ENCODE measurements at regions not wholly inside any gene's neighbourhood (a gene's known extent, or its start where the extent isn't known, plus 50 kb on each side); places are given as distances from the start of the nearest gene placed in this dataset.
A peak's percentile ranks its signal among the peaks of the same experiment; 100 is the strongest.
"Not testable (repeated sequence)": the region's sequence is repeated elsewhere in the genome, so short reads cannot be mapped to it uniquely, and the experiment has no call there.

DNA sequence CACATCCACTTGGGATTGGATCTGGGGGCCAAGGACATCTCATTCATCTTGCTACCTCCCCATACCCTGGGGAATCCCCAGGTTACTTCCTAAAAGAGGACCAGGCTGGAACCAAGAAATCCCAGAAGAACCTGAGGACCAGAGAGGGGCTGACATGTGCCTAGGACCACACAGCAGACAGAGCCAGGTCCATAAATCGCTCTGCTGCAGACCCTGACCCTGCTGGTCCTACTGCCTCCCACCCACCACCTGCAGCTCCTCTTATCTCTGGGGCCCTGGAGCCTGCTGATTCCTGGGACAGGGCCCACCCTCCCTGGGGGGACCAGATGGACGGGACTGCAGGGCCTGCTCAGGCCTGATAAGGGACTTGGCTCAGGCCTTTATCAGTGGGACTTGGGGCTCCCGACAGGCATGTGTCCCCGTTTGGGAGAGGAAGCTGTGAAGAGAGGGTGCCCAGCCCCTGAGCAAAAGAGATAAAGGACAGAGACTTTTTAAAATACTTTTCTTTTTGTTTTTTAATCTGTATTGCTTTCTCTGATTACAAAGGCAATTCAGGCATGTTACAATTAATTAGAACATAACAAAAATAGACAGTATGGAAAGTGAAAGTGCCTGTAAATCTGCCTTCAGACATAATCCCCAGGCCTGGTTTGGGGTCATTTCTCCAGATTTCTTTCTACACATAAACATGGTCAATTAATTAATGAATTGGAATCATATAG is 101.3 kb upstream of the LARP1 start:
- no peak for DNase-seq

DNA sequence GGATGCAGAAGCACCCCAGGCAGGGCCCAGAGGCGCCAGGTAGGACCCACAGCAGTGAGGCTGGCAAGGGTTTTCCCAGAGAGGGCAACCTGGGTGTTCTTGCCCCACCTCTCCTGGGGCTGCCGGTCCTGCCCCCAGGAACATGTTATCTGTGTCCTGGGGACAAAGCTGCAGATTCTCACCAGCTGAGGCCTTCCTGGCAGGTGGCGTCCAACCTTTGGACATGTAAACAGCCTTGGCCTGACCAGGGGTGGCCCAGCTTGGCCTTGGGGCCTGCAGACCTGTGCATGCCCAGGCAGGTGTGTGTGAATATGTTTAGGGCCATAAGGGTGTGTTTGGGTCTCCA is 101.8 kb upstream of the LARP1 start:
- DNase-seq, result no peak

DNA sequence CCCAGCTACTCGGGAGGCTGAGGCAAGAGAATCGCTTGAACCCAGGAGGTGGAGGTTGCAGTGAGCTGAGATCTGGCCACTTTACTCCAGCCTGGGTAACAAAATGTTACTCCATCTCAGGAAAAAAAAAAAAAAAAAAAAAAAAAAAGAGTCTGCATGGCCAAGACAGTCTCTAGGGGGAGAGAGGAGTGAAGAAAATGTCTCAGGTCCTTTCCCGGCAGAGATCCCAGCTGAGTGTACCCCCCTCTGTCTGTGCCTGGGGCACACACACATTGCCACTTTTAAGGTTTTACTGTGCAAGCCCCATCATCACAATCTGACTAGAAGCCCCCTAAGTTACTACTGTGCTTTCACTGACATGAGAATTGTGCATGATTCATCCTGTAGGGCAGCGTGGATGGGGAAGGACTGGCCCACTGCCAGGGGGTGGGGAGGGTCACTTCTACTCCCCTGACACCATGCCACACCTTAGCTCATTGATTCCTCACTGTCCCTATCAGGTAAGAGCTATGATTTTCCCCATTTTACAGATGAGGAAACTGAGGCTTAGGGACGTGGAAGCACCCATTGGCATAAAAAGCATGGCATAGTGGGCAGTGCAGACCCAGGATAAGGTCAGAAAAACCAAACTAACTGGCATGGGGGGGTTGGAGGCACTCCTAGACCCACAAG is 102.3 kb upstream of the LARP1 start:
- DNase-seq, result no peak

GRCh38 chr5:154651795-154652194 is 103.4 kb upstream of the LARP1 start:
- not testable (repeated sequence) for DNase-seq

- no peak for DNase-seq
Measured at GRCh38 chr5:154648706-154649105, 106.5 kb upstream of the LARP1 start.

- DNase-seq, result no peak
Measured at GRCh38 chr5:154648229-154648628, 106.9 kb upstream of the LARP1 start.

DNA sequence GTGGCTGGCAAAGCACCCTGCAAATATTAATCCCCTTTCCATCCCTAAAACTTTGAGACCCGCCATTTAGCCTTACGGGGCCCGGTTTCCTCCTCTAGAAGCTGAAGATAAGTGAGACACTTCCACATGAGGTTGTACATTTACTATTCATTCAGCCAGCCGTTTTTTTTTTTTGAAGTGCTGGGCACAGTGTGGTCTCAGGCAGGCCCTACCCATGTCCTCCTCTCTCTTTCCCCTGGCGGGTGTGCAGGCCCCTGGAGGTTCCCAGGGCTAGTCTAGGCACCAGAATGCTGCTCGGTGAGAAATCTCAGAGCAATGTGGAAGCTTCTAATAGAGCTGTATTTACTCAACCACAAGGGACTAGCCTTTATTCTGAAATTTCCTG is 107.4 kb upstream of the LARP1 start:
- no peak for DNase-seq

GRCh38 chr5:154647114-154647760 is 107.9 kb upstream of the LARP1 start:
- peak in 6 of 56 donors; percentile 6 to 11 (median 8) for DNase-seq

GRCh38 chr5:154646745-154647113 is 108.4 kb upstream of the LARP1 start:
- no peak for DNase-seq

DNA sequence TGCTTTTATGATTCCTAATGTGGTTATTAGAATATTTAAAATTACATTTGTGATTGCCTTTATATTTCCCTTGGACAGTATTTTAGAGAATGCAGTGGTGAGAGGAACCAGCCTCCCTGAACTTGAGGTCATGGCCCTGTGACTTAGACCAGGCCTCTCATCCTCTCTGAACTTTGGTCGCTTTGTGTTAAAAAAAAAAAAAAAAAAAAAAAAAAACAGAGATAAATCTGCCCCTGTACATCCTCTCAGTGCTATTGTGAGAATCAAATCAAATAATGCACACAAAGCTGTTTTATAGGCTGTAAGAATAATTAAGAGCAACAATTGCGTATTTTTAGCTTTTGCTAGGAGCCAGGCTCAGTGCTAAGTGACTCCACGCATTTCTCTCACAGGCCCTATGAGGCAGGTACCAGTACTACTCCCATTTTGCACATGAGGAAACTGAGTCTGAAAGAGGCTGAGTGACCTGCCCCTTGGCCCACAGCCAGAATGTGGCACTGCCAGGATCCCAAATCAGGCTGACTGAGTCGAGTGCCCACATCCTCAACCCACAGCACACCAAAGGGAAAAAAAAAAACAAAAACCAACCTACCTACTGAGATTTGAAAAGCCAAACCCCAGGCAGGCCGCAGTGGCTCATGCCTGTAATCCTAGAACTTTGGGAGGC is 110.3 kb upstream of the LARP1 start:
- DNase-seq, result no peak

DNA sequence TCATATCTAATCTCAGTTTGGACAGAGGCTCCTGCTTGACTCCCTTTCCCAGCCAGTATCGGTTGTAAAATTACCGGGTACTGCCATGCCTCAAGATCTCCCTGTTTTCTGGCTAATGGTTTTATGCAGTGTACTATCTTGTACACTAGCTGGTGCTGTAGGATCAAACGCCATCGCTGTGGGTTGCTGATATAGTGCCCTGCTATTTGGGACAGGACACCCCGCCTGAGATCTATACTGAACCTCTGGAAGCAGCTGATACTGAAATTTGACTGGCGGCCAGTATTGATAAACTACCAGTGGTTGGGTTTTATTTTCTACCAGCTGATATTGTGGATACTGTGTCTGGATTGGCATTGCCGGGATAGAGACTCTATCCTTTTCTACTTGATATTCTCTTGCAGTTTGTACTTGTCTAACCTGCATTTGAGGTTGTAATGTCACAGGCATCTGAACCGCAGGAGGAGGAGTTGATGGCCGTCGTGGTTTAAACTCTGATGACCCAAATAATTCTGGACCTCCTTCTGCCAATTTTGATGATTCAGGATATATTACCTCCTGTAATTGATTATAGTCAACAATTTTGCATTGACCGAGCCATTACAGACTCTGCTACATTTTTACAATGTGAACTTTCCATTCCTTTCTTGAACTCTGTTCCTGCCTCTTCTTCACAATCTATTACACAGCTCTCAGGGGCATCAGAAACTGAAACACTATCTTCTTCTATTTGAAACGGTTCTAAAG is 112.5 kb upstream of the LARP1 start:
- peak in 3 of 56 donors; percentile 3 to 16 (median 4) for DNase-seq

GRCh38 chr5:154640213-154640831 is 114.9 kb upstream of the LARP1 start:
- peak in 3 of 56 donors; percentile 3 to 10 (median 7) for DNase-seq

DNA sequence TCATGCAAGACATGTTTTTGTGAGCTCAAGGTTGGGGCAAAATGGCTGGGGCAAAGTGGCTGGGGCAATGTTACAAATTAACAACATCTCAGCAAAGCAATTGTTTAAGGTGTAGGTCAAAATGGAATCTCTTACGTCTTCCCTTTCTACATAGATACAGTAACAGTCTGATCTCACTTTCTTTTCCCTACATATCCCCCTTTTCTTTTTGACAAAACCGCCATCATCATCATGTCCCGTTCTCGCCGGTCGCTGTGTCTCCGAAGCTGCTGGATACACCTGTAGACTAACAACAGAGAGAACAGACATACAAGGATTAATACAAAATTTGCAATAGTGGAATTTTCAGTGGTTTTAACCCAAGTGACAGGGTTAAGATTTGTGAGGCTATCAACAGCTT is 118.4 kb upstream of the LARP1 start:
- not testable (repeated sequence) for DNase-seq

- DNase-seq, result not testable (repeated sequence)
Measured at GRCh38 chr5:154636271-154636670, 118.9 kb upstream of the LARP1 start.

DNA sequence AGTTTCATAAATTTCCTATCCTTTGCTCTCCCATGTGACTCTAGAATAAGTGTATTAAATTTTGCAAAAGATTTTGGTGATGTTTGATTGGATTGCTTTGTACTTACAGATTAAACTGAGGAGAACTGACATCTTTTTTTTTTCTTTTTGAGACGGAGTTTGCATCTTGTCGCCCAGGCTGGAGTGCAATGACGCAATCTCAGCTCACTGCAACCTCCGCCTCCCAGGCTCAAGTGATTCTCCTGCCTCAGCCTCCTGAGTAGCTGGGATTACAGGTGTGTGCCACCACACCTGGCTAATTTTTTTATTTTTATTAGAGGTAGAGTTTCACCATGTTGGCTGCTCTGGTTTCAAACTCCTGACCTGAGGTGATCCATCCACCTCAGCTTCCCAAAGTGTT is 121.4 kb upstream of the LARP1 start:
- DNase-seq, result not testable (repeated sequence)

DNA sequence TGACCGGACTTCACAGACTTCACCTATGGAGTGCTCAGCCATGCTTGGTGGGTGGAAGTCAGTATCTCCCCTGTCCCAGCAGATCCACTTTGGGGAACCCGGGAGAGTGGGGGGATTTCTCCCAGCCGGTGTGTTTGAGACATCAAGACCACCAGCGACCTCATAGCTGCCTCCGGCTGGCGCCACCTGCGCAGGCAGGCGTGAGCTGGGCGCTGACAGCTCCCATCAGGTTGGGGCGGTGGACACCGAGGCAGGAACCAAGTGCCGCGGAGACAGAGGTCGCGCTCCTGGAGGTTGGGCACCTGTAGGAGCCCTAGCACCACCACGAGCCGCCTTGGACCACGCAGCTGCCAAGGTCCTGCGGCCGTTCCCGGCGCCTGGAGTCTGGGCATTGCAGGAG is 124.0 kb upstream of the LARP1 start:
- DNase-seq, result no peak

DNA sequence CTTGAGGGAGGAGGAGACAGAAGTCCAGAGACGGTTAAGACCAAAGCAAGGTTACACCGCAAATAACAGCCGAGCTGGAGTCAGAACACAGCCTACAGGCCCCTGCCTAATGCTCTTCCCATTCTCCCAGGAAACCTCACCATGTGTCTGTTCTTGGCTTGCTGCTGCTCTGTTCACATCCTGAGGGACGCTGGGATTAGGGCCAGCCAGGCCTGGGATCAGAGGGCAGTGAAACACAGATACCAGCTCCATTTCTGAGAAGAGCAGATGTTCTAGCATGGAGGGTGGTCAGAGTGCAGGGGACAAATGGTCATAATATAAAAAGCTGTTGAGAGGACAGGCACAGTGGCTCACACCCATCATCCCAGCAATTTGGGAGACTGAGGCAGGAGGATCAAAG is 124.8 kb upstream of the LARP1 start:
- no peak for DNase-seq

- no peak for DNase-seq
Measured at GRCh38 chr5:154628685-154629084, 126.5 kb upstream of the LARP1 start.

DNA sequence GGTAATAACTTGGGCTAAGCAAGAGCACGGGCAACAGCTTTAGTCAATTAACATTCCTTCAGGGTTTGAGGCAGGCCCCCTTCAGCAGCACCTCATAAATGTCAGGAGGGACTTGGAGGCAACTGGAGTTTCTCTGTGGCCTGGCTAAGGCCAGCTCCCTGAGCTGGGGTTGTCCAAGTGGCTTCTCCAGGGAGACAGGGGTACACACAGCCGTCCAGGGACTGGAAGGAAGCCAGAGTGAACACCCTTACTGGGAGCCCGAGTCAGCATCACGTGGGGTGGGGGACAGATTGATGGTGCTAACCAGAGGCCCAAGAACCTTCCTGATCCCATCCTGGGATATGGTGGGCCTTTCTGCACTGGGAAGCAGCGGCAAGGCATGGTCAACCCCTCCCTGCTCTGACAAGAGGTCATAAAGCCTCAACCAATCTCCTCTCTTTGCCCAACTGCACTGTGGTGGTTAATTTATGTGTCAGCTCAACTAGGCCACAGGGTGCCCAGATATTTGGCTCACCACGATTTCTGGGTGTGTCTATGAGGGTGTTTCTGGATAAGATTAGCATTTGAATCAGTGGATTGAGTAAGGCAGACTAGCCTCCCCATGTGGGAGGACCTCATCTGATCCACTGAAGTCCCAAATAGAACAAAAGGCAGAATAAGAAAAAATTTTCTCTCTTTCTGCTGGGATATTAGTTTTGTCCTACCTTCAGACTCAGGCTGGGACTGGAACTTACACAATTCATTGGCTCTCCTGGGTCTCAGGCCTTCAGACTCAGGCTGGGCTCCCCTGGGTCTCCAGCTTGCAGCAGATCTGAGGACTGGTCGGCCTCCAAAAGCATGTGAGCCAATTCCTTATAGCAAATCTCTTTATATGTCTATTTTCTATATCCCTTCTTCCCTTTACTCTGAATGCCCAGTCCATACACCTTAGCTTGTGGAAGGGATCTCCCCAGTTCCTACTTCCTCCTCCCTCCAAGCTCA is 127.2 kb upstream of the LARP1 start:
- DNase-seq, result no peak
